AG04450 (cell line): ENCODE measurements at regions not wholly inside any gene's neighbourhood (a gene's known extent, or its start where the extent isn't known, plus 50 kb on each side); places are given as distances from the start of the nearest gene placed in this dataset.

Source experiments
- CTCF ChIA-PET: fragments of 300-600, 350-600 bp; formaldehyde crosslinking; extraction: SDS; loops from one replicate; lab custom pipeline; 2022; ENCODE audit warnings: antibody characterized with exemption, inconsistent platforms; lab: Charles Lee
- POLR2A ChIA-PET: fragments of 350-600 bp; formaldehyde crosslinking; extraction: SDS; loops from one replicate; lab custom pipeline; 2021; ENCODE audit warnings: antibody characterized with exemption, inconsistent platforms; lab: Yijun Ruan, JAX
- DNase-seq: peaks from one replicate; pipeline ENCODE4 v3.0.0-alpha.2; 2011; ENCODE audit warnings: low read depth, low spot score
- H3K27ac ChIP-seq: one replicate; pipeline ENCODE4 v1.5.1; 2012; ENCODE audit warnings: low read depth, low read length, control low read depth
- H3K27me3 ChIP-seq: one replicate; pipeline ENCODE4 v1.6.0; 2012; ENCODE audit warnings: low read length; ENCODE audit not compliant: control insufficient read depth, insufficient read depth
- H3K4me3 ChIP-seq: 2 replicates; pipeline ENCODE4 v1.5.1; 2011; ENCODE audit warnings: mild to moderate bottlenecking, low read depth, low read length, control low read depth
- H3K9me3 ChIP-seq: 2 replicates; pipeline ENCODE4 v1.5.1; 2012; ENCODE audit warnings: low read length; ENCODE audit not compliant: control insufficient read depth, insufficient read depth
- TF ChIP-seq, protein P1 (sequence below): IDR thresholded peaks from 2 replicates; pipeline ENCODE4 v1.5.1; 2011; ENCODE audit warnings: low read depth, low read length, control low read depth, inconsistent platforms

DNA sequence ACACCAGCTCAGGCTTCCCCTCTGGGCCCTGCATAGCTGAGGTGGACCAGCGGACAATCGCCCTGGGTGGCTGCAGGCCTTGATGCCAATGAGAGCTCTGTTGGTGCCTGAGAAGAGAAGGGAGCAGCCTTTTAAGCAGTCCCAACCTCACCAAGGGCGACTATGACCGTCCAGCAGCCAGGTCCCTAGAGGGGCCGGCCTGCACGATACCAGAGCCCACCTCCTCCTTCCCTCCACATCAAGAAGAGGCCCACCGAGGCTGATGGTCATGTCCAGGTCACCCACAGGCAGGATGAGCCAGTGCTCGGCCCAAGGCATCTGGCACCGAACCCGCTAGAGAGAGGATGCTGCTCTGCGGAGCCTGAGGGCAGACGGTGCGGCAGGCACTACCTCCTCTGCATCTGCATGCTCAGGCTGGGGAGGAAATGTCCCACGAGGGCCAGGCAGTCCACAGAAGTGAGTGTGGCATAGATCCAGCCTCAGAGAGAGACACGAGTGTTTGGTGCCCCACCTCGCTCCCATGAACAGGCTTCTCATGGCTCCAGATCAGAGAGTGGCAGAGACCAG lies 219.4 kb downstream of the TUBA3C start:
- no peak overlapping the region for H3K4me3 ChIP-seq
- H3K27me3 ChIP-seq = no peaks in the 10 kb centered on the region
- no peak for DNase-seq
- ChIA-PET CTCF (no interaction called here), POLR2A (no interaction called here)
- H3K27ac ChIP-seq = no peak overlapping the region
- H3K9me3 ChIP-seq = peaks cover 83% of the 10 kb centered on the region
- TF ChIP-seq, protein P1, sequence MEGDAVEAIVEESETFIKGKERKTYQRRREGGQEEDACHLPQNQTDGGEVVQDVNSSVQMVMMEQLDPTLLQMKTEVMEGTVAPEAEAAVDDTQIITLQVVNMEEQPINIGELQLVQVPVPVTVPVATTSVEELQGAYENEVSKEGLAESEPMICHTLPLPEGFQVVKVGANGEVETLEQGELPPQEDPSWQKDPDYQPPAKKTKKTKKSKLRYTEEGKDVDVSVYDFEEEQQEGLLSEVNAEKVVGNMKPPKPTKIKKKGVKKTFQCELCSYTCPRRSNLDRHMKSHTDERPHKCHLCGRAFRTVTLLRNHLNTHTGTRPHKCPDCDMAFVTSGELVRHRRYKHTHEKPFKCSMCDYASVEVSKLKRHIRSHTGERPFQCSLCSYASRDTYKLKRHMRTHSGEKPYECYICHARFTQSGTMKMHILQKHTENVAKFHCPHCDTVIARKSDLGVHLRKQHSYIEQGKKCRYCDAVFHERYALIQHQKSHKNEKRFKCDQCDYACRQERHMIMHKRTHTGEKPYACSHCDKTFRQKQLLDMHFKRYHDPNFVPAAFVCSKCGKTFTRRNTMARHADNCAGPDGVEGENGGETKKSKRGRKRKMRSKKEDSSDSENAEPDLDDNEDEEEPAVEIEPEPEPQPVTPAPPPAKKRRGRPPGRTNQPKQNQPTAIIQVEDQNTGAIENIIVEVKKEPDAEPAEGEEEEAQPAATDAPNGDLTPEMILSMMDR = no peak

DNA sequence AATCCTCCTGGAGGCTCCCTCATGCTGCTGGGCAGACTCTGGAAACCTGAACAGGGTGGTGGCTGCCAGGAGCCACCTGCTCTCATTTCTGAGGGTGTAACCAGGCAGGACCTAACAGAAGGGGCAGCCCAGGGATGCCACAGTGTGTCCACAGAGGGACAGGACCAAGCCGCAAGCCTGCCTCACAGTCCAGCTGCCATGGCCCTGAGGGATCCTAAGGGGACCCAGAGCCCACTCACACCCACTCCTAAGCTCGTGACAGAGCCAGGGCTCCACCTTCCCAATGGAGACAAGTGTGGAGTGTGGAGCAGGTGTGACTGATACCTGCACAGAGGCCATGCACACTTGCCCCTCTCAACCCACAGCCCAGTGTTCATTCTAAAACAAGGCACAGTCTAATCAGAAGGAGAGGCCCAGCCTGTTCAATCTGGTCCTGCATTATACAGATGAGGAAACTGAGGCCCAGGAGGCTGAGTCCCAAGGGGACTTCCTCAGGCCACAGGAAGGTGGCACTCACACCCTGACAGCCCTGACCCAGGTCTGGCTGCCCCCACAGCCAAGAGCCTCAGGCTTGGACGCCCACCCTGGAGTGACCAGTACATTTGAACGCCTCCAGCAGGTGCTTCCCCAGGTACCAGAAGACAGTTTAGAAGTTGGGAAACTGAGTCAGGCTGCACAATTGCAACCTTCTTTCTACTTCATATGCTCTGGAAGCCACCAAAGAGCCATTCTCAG lies 220.1 kb downstream of the TUBA3C start:
- Histone ChIP-seq H3K9me3 (peaks cover 87% of the 10 kb centered on the region), H3K4me3 (no peak overlapping the region), H3K27ac (no peak overlapping the region), H3K27me3 (no peaks in the 10 kb centered on the region)
- TF ChIP-seq, protein P1 = no peak
- no peak for DNase-seq
- ChIA-PET CTCF (no interaction called here), POLR2A (no interaction called here)

DNA sequence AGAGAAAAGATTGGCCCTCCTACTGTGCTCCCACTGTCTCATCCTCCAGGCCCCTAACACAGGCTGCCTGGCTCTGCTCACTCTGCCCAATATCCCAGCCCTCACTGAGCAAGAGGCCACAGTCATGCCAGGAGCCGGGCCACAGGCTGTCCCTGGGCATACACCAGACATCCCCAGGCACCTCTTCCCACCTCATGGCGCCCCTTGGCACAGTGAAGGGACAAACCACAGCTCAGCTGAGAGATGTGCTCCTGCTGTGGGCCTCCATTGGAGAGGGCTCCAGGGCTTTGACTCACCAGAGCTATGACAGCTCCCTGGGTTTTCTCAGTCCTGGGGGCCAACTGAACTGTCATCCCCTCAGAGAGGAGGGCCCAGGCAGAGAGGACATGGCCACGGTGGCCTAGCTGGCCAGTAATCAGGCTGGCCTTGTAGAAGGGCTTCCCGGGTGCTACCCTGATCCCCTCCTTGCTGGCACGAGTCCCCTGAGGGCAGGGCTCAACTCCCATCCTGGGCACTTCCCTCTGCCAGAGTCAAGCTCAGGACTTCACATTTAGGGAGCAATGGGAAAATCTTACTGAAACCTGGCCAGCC lies 220.9 kb downstream of the TUBA3C start:
- no peak for DNase-seq
- no peak overlapping the region for H3K27ac ChIP-seq
- no peak overlapping the region for H3K4me3 ChIP-seq
- CTCF ChIA-PET = no interaction called here
- POLR2A ChIA-PET = no interaction called here
- peaks cover 89% of the 10 kb centered on the region for H3K9me3 ChIP-seq
- TF ChIP-seq, protein P1 = no peak
- no peaks in the 10 kb centered on the region for H3K27me3 ChIP-seq

DNA sequence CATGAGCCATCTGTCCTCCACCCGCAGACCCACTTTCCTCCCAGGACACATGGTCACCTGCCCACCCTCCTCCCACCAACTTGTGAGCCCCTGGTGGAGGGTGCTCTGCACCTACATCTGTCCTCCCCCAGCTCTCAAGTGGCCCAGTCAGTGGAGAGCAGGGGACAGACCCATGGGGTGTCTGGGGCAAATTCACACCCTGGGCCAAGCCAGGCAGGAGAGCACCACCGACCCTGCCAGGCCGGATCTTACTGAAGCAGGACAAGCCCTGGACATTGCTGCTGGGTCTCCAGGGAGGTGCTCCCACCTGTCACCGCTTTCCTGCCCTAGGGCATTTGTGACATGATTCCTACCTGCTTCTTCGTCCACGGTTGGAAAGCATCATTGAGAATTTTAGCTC lies 221.6 kb downstream of the TUBA3C start:
- no peaks in the 10 kb centered on the region for H3K27me3 ChIP-seq
- H3K4me3 ChIP-seq = no peak overlapping the region
- no peak for DNase-seq
- CTCF ChIA-PET = no interaction called here
- H3K9me3 ChIP-seq = peaks cover 89% of the 10 kb centered on the region
- no peak overlapping the region for H3K27ac ChIP-seq
- TF ChIP-seq, protein P1 = no peak
- POLR2A ChIA-PET = no interaction called here

DNA sequence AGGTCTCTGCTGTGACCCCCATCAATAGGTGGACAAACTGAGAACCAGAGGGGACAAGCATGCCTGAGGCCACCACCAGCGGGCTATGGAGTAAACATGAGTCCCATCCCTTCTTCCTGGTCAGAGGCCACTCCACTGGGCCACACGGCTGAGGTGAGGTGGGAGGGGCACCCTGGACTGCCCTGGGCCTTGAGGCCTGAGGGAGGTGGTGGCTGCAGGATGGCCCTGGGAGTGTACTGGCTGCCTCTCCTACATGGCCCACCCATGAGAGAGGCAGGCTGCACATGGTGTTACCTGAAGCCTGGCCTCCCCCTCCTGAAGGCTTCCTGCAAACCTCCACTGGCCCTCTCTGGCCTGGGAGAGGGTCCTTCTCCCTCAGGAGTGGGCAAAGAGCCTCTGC lies 222.4 kb downstream of the TUBA3C start:
- POLR2A ChIA-PET = no interaction called here
- Histone ChIP-seq H3K9me3 (peaks cover 89% of the 10 kb centered on the region), H3K27me3 (no peaks in the 10 kb centered on the region), H3K4me3 (no peak overlapping the region), H3K27ac (no peak overlapping the region)
- CTCF ChIA-PET = no interaction called here
- DNase-seq = no peak
- TF ChIP-seq, protein P1 = no peak
